A673 (cell line): ENCODE measurements at regions not wholly inside any gene's neighbourhood (a gene's known extent, or its start where the extent isn't known, plus 50 kb on each side); places are given as distances from the start of the nearest gene placed in this dataset.

Experiments
- BruUV-seq: library from RNA; stranded (reverse); fragments of 400-500 nt; replicated peaks from 2 replicates; lab custom pipeline; 2021; lab: Mats Ljungman, UMichigan
- CTCF ChIA-PET: fragments of 300-600 bp; sonication (Branson Sonifier 250); formaldehyde crosslinking; loops from one replicate; lab custom pipeline; 2022; ENCODE audit warnings: antibody characterized with exemption; lab: Charles Lee
- POLR2A ChIA-PET: fragments of 300-600 bp; sonication (Branson Sonifier 250); formaldehyde crosslinking; loops from one replicate; lab custom pipeline; 2022; ENCODE audit warnings: antibody characterized with exemption; ENCODE audit not compliant: low non-redundant PET; lab: Charles Lee
- DNase-seq: peaks from one replicate; pipeline ENCODE4 v3.0.0-alpha.2; 2015; ENCODE audit warnings: low spot score
- H3K27ac ChIP-seq: fragments of 200-600 bp; sonication (generic); 2 replicates; pipeline ENCODE4 v1.5.1; 2016; ENCODE audit warnings: mixed run types, low read depth, mild to moderate bottlenecking, mixed read lengths, antibody characterized with exemption, low read length; ENCODE audit not compliant: poor library complexity, severe bottlenecking
- H3K27me3 ChIP-seq: fragments of 200-600 bp; sonication (generic); replicated peaks from 2 replicates; pipeline ENCODE4 v1.6.1; 2017; ENCODE audit warnings: mixed run types, low read depth, mild to moderate bottlenecking, mixed read lengths, antibody characterized with exemption, low read length; ENCODE audit not compliant: insufficient read depth, poor library complexity
- H3K36me3 ChIP-seq: fragments of 200-600 bp; sonication (generic); 2 replicates; pipeline ENCODE4 v1.6.1; 2016; ENCODE audit warnings: mixed run types, mild to moderate bottlenecking, mixed read lengths, antibody characterized with exemption, low read length; ENCODE audit not compliant: insufficient read depth, poor library complexity, severe bottlenecking
- H3K4me1 ChIP-seq: fragments of 200-600 bp; sonication (generic); 2 replicates; pipeline ENCODE4 v1.6.1; 2017; ENCODE audit warnings: mixed run types, mild to moderate bottlenecking, mixed read lengths, antibody characterized with exemption, low read length; ENCODE audit not compliant: insufficient read depth, poor library complexity, severe bottlenecking
- H3K4me3 ChIP-seq: fragments of 200-600 bp; sonication (generic); 2 replicates; pipeline ENCODE4 v1.5.1; 2016; ENCODE audit warnings: low read depth, mixed run types, mild to moderate bottlenecking, mixed read lengths, low read length; ENCODE audit not compliant: poor library complexity, severe bottlenecking
- H3K9me3 ChIP-seq: fragments of 200-600 bp; sonication (generic); 2 replicates; pipeline ENCODE4 v1.6.1; 2016; ENCODE audit warnings: mixed run types, low read depth, mild to moderate bottlenecking, mixed read lengths, antibody characterized with exemption, low read length; ENCODE audit not compliant: poor library complexity, severe bottlenecking
- CTCF ChIP-seq: fragments of 300-800, 200-600 bp; sonication (generic); conservative IDR thresholded peaks from 2 replicates; pipeline ENCODE4 v1.5.1; 2017; ENCODE audit warnings: low read depth, mild to moderate bottlenecking, antibody characterized with exemption, low read length, moderate library complexity, mixed read lengths
- EZH2 ChIP-seq: fragments of 200-600 bp; sonication (generic); IDR thresholded peaks from 2 replicates; pipeline ENCODE4 v1.6.1; 2017; ENCODE audit warnings: borderline replicate concordance, low read depth, mild to moderate bottlenecking, mixed read lengths, antibody characterized with exemption, low read length; ENCODE audit not compliant: poor library complexity, severe bottlenecking
- intact Hi-C: fragments of 100-400 bp; cut with micrococcal nuclease; formaldehyde crosslinking; loops from one replicate; pipeline ENCODE4 v1.10.0; 2022; ENCODE audit not compliant: unreplicated experiment

- H3K4me3 ChIP-seq, result no peak overlapping the region
- ChIA-PET POLR2A (no interaction called here), CTCF (no interaction called here)
- TF ChIP-seq EZH2 (no peak), CTCF (no peak)
- no TSS peak for BruUV-seq
- intact Hi-C loops, result no loop called here
- H3K27ac ChIP-seq, result no peak overlapping the region
- no peaks in the 10 kb centered on the region for H3K4me1 ChIP-seq
- DNase-seq, result no peak
- H3K36me3 ChIP-seq, result no peaks in the 10 kb centered on the region
- H3K27me3 ChIP-seq, result no peaks in the 10 kb centered on the region
- no peaks in the 10 kb centered on the region for H3K9me3 ChIP-seq
Measured at GRCh38 chr5:61630908-61631307, 298.9 kb downstream of the ZSWIM6 start.

- POLR2A ChIA-PET, result no interaction called here
Measured at GRCh38 chr5:61631438-61631941, 299.4 kb downstream of the ZSWIM6 start.

GRCh38 chr5:61632064-61632463 lies 300.0 kb downstream of the ZSWIM6 start:
- no peak for TF ChIP-seq EZH2
- no peak for TF ChIP-seq CTCF
- H3K4me1 ChIP-seq, result peaks cover under 1% of the 10 kb centered on the region
- CTCF ChIA-PET, result no interaction called here
- no peaks in the 10 kb centered on the region for H3K27me3 ChIP-seq
- POLR2A ChIA-PET, result no interaction called here
- intact Hi-C loops, result no loop called here
- BruUV-seq, result no TSS peak
- H3K27ac ChIP-seq, result no peak overlapping the region
- no peaks in the 10 kb centered on the region for H3K36me3 ChIP-seq
- H3K4me3 ChIP-seq, result no peak overlapping the region
- DNase-seq, result no peak
- no peaks in the 10 kb centered on the region for H3K9me3 ChIP-seq

More at GRCh38 chr5:61631438-61631941, 299.4 kb downstream of the ZSWIM6 start:
- intact Hi-C loops, result no loop called here
- CTCF ChIA-PET, result no interaction called here
- TF ChIP-seq CTCF (no peak), EZH2 (no peak)
- DNase-seq, result no peak
- Histone ChIP-seq H3K36me3 (no peaks in the 10 kb centered on the region), H3K27ac (no peak overlapping the region), H3K9me3 (no peaks in the 10 kb centered on the region), H3K4me1 (no peaks in the 10 kb centered on the region), H3K4me3 (no peak overlapping the region), H3K27me3 (no peaks in the 10 kb centered on the region)
- BruUV-seq, result no TSS peak
